NCI-H2196 (cell line): ENCODE measurements at regions not wholly inside any gene's neighbourhood (a gene's known extent, or its start where the extent isn't known, plus 50 kb on each side); places are given as distances from the start of the nearest gene placed in this dataset.
A peak's percentile ranks its signal among the peaks of the same experiment; 100 is the strongest.
"Not testable (repeated sequence)": the region's sequence is repeated elsewhere in the genome, so short reads cannot be mapped to it uniquely, and the experiment has no call there.

ENCODE experiments used
- DNase-seq: peaks from one replicate; lab custom pipeline; 2025; ENCODE audit not compliant: unreplicated experiment; lab: John Stamatoyannopoulos, UW

- no peak for DNase-seq
Measured at GRCh38 chr4:128649575-128650205, 159.8 kb upstream of the JADE1 start.

- no peak for DNase-seq
Measured at GRCh38 chr4:128649161-128649560, 160.3 kb upstream of the JADE1 start.

- DNase-seq = no peak
Measured at GRCh38 chr4:128648021-128648420, 161.5 kb upstream of the JADE1 start.

- not testable (repeated sequence) for DNase-seq
Measured at GRCh38 chr4:128646893-128647292, 162.6 kb upstream of the JADE1 start.

GRCh38 chr4:128644693-128645654, 164.5 kb upstream of the JADE1 start:
- DNase-seq = not testable (repeated sequence)

- DNase-seq = not testable (repeated sequence)
Measured at GRCh38 chr4:128644107-128644506, 165.4 kb upstream of the JADE1 start.

- not testable (repeated sequence) for DNase-seq
Measured at GRCh38 chr4:128641566-128641965, 167.9 kb upstream of the JADE1 start.

- DNase-seq = no peak
Measured at GRCh38 chr4:128639541-128640270, 169.8 kb upstream of the JADE1 start.

- DNase-seq = no peak
Measured at GRCh38 chr4:128636906-128637305, 172.6 kb upstream of the JADE1 start.

GRCh38 chr4:128635955-128636560, 173.4 kb upstream of the JADE1 start:
- DNase-seq = no peak

GRCh38 chr4:128635141-128635954, 174.2 kb upstream of the JADE1 start:
- DNase-seq = peak; percentile 76

- no peak for DNase-seq
Measured at GRCh38 chr4:128633067-128633466, 176.4 kb upstream of the JADE1 start.

GRCh38 chr4:128630871-128631270, 178.6 kb upstream of the JADE1 start:
- no peak for DNase-seq

GRCh38 chr4:128623508-128624215, 185.8 kb upstream of the JADE1 start:
- DNase-seq = no peak

GRCh38 chr4:128620279-128620965, 189.1 kb upstream of the JADE1 start:
- DNase-seq = not testable (repeated sequence)

- DNase-seq = no peak
Measured at GRCh38 chr4:128615197-128615596, 194.3 kb upstream of the JADE1 start.

- no peak for DNase-seq
Measured at GRCh38 chr4:128608006-128608405, 201.5 kb upstream of the JADE1 start.

GRCh38 chr4:128606173-128606572, 203.3 kb upstream of the JADE1 start:
- DNase-seq = no peak

- DNase-seq = no peak
Measured at GRCh38 chr4:128604840-128605239, 204.7 kb upstream of the JADE1 start.
